ENCODE measurements at regions not wholly inside any gene's neighbourhood (a gene's known extent, or its start where the extent isn't known, plus 50 kb on each side); places are given as distances from the start of the nearest gene placed in this dataset.

- H3K4me3 ChIP-seq (ENCODE audit: low read depth, low read length) = no peak overlapping the region
- no peak for DNase-seq (ENCODE audit: low read depth)
- no peaks in the 10 kb centered on the region for H3K27me3 ChIP-seq (ENCODE audit: control insufficient read depth, insufficient read depth, low read length)
- H3K36me3 ChIP-seq (ENCODE audit: control insufficient read depth, insufficient read depth, low read length) = no peaks in the 10 kb centered on the region
- TF ChIP-seq CTCF (IDR thresholded peaks at IDR 0.05; ENCODE audit: insufficient read depth, low read length, poor library complexity, severe bottlenecking) = no peak
Measured at GRCh38 chr3:16055606-16056211, 118.8 kb upstream of the GALNT15 start.

- Histone ChIP-seq H3K27me3 (ENCODE audit: control insufficient read depth, insufficient read depth, low read length) (no peaks in the 10 kb centered on the region), H3K36me3 (ENCODE audit: control insufficient read depth, insufficient read depth, low read length) (no peaks in the 10 kb centered on the region), H3K4me3 (ENCODE audit: low read depth, low read length) (no peak overlapping the region)
- TF ChIP-seq CTCF (IDR thresholded peaks at IDR 0.05; ENCODE audit: insufficient read depth, low read length, poor library complexity, severe bottlenecking) = no peak
- DNase-seq (ENCODE audit: low read depth) = no peak
Measured at GRCh38 chr3:16056217-16056616, 118.3 kb upstream of the GALNT15 start.

- DNase-seq (ENCODE audit: low read depth) = no peak
- Histone ChIP-seq H3K36me3 (ENCODE audit: control insufficient read depth, insufficient read depth, low read length) (no peaks in the 10 kb centered on the region), H3K27me3 (ENCODE audit: control insufficient read depth, insufficient read depth, low read length) (no peaks in the 10 kb centered on the region), H3K4me3 (ENCODE audit: low read depth, low read length) (no peak overlapping the region)
- TF ChIP-seq CTCF (IDR thresholded peaks at IDR 0.05; ENCODE audit: insufficient read depth, low read length, poor library complexity, severe bottlenecking) = no peak
Measured at GRCh38 chr3:16058521-16058920, 116.0 kb upstream of the GALNT15 start.

GRCh38 chr3:16059081-16059537, 115.4 kb upstream of the GALNT15 start:
- no peaks in the 10 kb centered on the region for H3K27me3 ChIP-seq (ENCODE audit: control insufficient read depth, insufficient read depth, low read length)
- no peaks in the 10 kb centered on the region for H3K36me3 ChIP-seq (ENCODE audit: control insufficient read depth, insufficient read depth, low read length)
- DNase-seq (ENCODE audit: low read depth) = no peak
- TF ChIP-seq CTCF (IDR thresholded peaks at IDR 0.05; ENCODE audit: insufficient read depth, low read length, poor library complexity, severe bottlenecking) = no peak
- no peak overlapping the region for H3K4me3 ChIP-seq (ENCODE audit: low read depth, low read length)

- Histone ChIP-seq H3K4me3 (ENCODE audit: low read depth, low read length) (no peak overlapping the region), H3K27me3 (ENCODE audit: control insufficient read depth, insufficient read depth, low read length) (no peaks in the 10 kb centered on the region), H3K36me3 (ENCODE audit: control insufficient read depth, insufficient read depth, low read length) (no peaks in the 10 kb centered on the region)
- no peak for TF ChIP-seq CTCF (IDR thresholded peaks at IDR 0.05; ENCODE audit: insufficient read depth, low read length, poor library complexity, severe bottlenecking)
- DNase-seq (ENCODE audit: low read depth) = no peak
Measured at GRCh38 chr3:16059711-16060357, 114.6 kb upstream of the GALNT15 start.
